ENCODE measurements at regions not wholly inside any gene's neighbourhood (a gene's known extent, or its start where the extent isn't known, plus 50 kb on each side); places are given as distances from the start of the nearest gene placed in this dataset.

GRCh38 chr4:33037464-33037863 lies 2317.3 kb downstream of the PCDH7 start:
- no peak overlapping the region for H3K23ac ChIP-seq (ENCODE audit: low read length in 2 of 2)
- H2BK15ac ChIP-seq (ENCODE audit: low read depth, poor library complexity, severe bottlenecking) = no peak overlapping the region
- no peak overlapping the region for H2AFZ ChIP-seq (ENCODE audit: low read depth, low read length)
- no peak overlapping the region for H2BK5ac ChIP-seq (ENCODE audit: low read depth, low read length, poor library complexity, severe bottlenecking)
- no peak overlapping the region for H2AK5ac ChIP-seq (ENCODE audit: low read length, severe bottlenecking)
- H3K4me2 ChIP-seq (ENCODE audit: low read length, poor library complexity, severe bottlenecking) = no peak overlapping the region
- no peak overlapping the region for H4K91ac ChIP-seq (ENCODE audit: low read length)
- no peaks in the 10 kb centered on the region for H3K79me1 ChIP-seq (replicated peaks; ENCODE audit: low read length, poor library complexity, severe bottlenecking)
- no peak overlapping the region for H3K18ac ChIP-seq (ENCODE audit: low read depth in 1 of 2, low read length in 2 of 2)
- no peaks in the 10 kb centered on the region for H3K9me3 ChIP-seq (ENCODE audit: control insufficient read depth, low read length)
- no peak overlapping the region for H3K27ac ChIP-seq (ENCODE audit: low read length, poor library complexity, severe bottlenecking)
- H3K4me1 ChIP-seq (ENCODE audit: control insufficient read depth, insufficient read depth, low read depth, low read length) = no peaks in the 10 kb centered on the region
- H4K8ac ChIP-seq (ENCODE audit: low read length) = no peak overlapping the region
- WGBS = 80% methylated on average over 3 of the region's 5 CpGs
- no peak overlapping the region for H2BK120ac ChIP-seq (ENCODE audit: low read depth, low read length)
- no peak for DNase-seq
- H3K14ac ChIP-seq (ENCODE audit: low read length in 2 of 2) = no peak overlapping the region
- no peaks in the 10 kb centered on the region for H3K27me3 ChIP-seq (ENCODE audit: control insufficient read depth in 1 of 2, insufficient read depth in 1 of 2, low read length in 2 of 2)
- no peak overlapping the region for H2BK12ac ChIP-seq (ENCODE audit: low read length in 2 of 2)
- H3K4me3 ChIP-seq (ENCODE audit: insufficient read depth in 1 of 2, low read depth in 1 of 2, low read length in 2 of 2) = no peak overlapping the region
- no peak overlapping the region for H3K9ac ChIP-seq (ENCODE audit: low read length)
- no peak overlapping the region for H3K4ac ChIP-seq (ENCODE audit: low read depth in 1 of 2, low read length in 2 of 2)
- H3K36me3 ChIP-seq (ENCODE audit: control insufficient read depth in 1 of 2, insufficient read depth in 2 of 2, low read depth in 1 of 2, low read length in 2 of 2) = no peaks in the 10 kb centered on the region

GRCh38 chr4:33045334-33045733 lies 2325.2 kb downstream of the PCDH7 start:
- Histone ChIP-seq H2BK15ac (ENCODE audit: low read depth, poor library complexity, severe bottlenecking) (no peak overlapping the region), H3K9ac (ENCODE audit: low read length) (no peak overlapping the region), H3K27me3 (ENCODE audit: control insufficient read depth in 1 of 2, insufficient read depth in 1 of 2, low read length in 2 of 2) (no peaks in the 10 kb centered on the region), H3K18ac (ENCODE audit: low read depth in 1 of 2, low read length in 2 of 2) (no peak overlapping the region), H3K23ac (ENCODE audit: low read length in 2 of 2) (no peak overlapping the region), H2BK120ac (ENCODE audit: low read depth, low read length) (no peak overlapping the region), H4K8ac (ENCODE audit: low read length) (no peak overlapping the region), H3K14ac (ENCODE audit: low read length in 2 of 2) (no peak overlapping the region), H3K36me3 (ENCODE audit: control insufficient read depth in 1 of 2, insufficient read depth in 2 of 2, low read depth in 1 of 2, low read length in 2 of 2) (no peaks in the 10 kb centered on the region), H3K4me2 (ENCODE audit: low read length, poor library complexity, severe bottlenecking) (no peak overlapping the region), H3K4me3 (ENCODE audit: insufficient read depth in 1 of 2, low read depth in 1 of 2, low read length in 2 of 2) (no peak overlapping the region), H4K91ac (ENCODE audit: low read length) (no peak overlapping the region), H2AK5ac (ENCODE audit: low read length, severe bottlenecking) (no peak overlapping the region), H2AFZ (ENCODE audit: low read depth, low read length) (no peak overlapping the region), H2BK5ac (ENCODE audit: low read depth, low read length, poor library complexity, severe bottlenecking) (no peak overlapping the region), H3K79me1 (replicated peaks; ENCODE audit: low read length, poor library complexity, severe bottlenecking) (no peaks in the 10 kb centered on the region), H3K4me1 (ENCODE audit: control insufficient read depth, insufficient read depth, low read depth, low read length) (no peaks in the 10 kb centered on the region), H3K9me3 (ENCODE audit: control insufficient read depth, low read length) (no peaks in the 10 kb centered on the region), H3K27ac (ENCODE audit: low read length, poor library complexity, severe bottlenecking) (no peak overlapping the region), H3K4ac (ENCODE audit: low read depth in 1 of 2, low read length in 2 of 2) (no peak overlapping the region), H2BK12ac (ENCODE audit: low read length in 2 of 2) (no peak overlapping the region)
- DNase-seq = no peak
- WGBS = 100% methylated on average over 1 of the region's 1 CpG

- H3K9ac ChIP-seq (ENCODE audit: low read length) = peak overlapping the region; percentile 48
- no peak overlapping the region for H3K14ac ChIP-seq (ENCODE audit: low read length in 2 of 2)
- H4K8ac ChIP-seq (ENCODE audit: low read length) = no peak overlapping the region
- no peak overlapping the region for H2BK5ac ChIP-seq (ENCODE audit: low read depth, low read length, poor library complexity, severe bottlenecking)
- H3K4me1 ChIP-seq (ENCODE audit: control insufficient read depth, insufficient read depth, low read depth, low read length) = no peaks in the 10 kb centered on the region
- H3K9me3 ChIP-seq (ENCODE audit: control insufficient read depth, low read length) = no peaks in the 10 kb centered on the region
- H3K18ac ChIP-seq (ENCODE audit: low read depth in 1 of 2, low read length in 2 of 2) = no peak overlapping the region
- H2AK5ac ChIP-seq (ENCODE audit: low read length, severe bottlenecking) = no peak overlapping the region
- no peak overlapping the region for H2BK15ac ChIP-seq (ENCODE audit: low read depth, poor library complexity, severe bottlenecking)
- H2AFZ ChIP-seq (ENCODE audit: low read depth, low read length) = no peak overlapping the region
- no peaks in the 10 kb centered on the region for H3K36me3 ChIP-seq (ENCODE audit: control insufficient read depth in 1 of 2, insufficient read depth in 2 of 2, low read depth in 1 of 2, low read length in 2 of 2)
- H3K4ac ChIP-seq (ENCODE audit: low read depth in 1 of 2, low read length in 2 of 2) = no peak overlapping the region
- H2BK12ac ChIP-seq (ENCODE audit: low read length in 2 of 2) = no peak overlapping the region
- H3K27ac ChIP-seq (ENCODE audit: low read length, poor library complexity, severe bottlenecking) = no peak overlapping the region
- H4K91ac ChIP-seq (ENCODE audit: low read length) = no peak overlapping the region
- H3K4me2 ChIP-seq (ENCODE audit: low read length, poor library complexity, severe bottlenecking) = no peak overlapping the region
- no peaks in the 10 kb centered on the region for H3K27me3 ChIP-seq (ENCODE audit: control insufficient read depth in 1 of 2, insufficient read depth in 1 of 2, low read length in 2 of 2)
- H2BK120ac ChIP-seq (ENCODE audit: low read depth, low read length) = no peak overlapping the region
- H3K23ac ChIP-seq (ENCODE audit: low read length in 2 of 2) = no peak overlapping the region
- WGBS = 93% methylated on average over 3 of the region's 5 CpGs
- no peak for DNase-seq
- H3K4me3 ChIP-seq (ENCODE audit: insufficient read depth in 1 of 2, low read depth in 1 of 2, low read length in 2 of 2) = peak overlapping the region in 1 of 2 experiments; percentile 59
- H3K79me1 ChIP-seq (replicated peaks; ENCODE audit: low read length, poor library complexity, severe bottlenecking) = no peaks in the 10 kb centered on the region
These were observed 2332.1 kb downstream of the PCDH7 start for GRCh38 chr4:33052241-33052640.

GRCh38 chr4:33054161-33054560 lies 2334.0 kb downstream of the PCDH7 start:
- H2BK120ac ChIP-seq (ENCODE audit: low read depth, low read length) = no peak overlapping the region
- no peak overlapping the region for H3K23ac ChIP-seq (ENCODE audit: low read length in 2 of 2)
- no peak for DNase-seq

More at GRCh38 chr4:33054161-33054560, 2334.0 kb downstream of the PCDH7 start:
- Histone ChIP-seq H2BK12ac (ENCODE audit: low read length in 2 of 2) (no peak overlapping the region), H4K8ac (ENCODE audit: low read length) (no peak overlapping the region), H3K4ac (ENCODE audit: low read depth in 1 of 2, low read length in 2 of 2) (no peak overlapping the region), H3K4me1 (ENCODE audit: control insufficient read depth, insufficient read depth, low read depth, low read length) (no peaks in the 10 kb centered on the region), H3K27ac (ENCODE audit: low read length, poor library complexity, severe bottlenecking) (no peak overlapping the region), H3K9me3 (ENCODE audit: control insufficient read depth, low read length) (no peaks in the 10 kb centered on the region), H3K9ac (ENCODE audit: low read length) (no peak overlapping the region), H2AFZ (ENCODE audit: low read depth, low read length) (no peak overlapping the region), H2BK5ac (ENCODE audit: low read depth, low read length, poor library complexity, severe bottlenecking) (no peak overlapping the region), H3K4me2 (ENCODE audit: low read length, poor library complexity, severe bottlenecking) (no peak overlapping the region), H3K27me3 (ENCODE audit: control insufficient read depth in 1 of 2, insufficient read depth in 1 of 2, low read length in 2 of 2) (no peaks in the 10 kb centered on the region), H3K79me1 (replicated peaks; ENCODE audit: low read length, poor library complexity, severe bottlenecking) (no peaks in the 10 kb centered on the region), H3K36me3 (ENCODE audit: control insufficient read depth in 1 of 2, insufficient read depth in 2 of 2, low read depth in 1 of 2, low read length in 2 of 2) (no peaks in the 10 kb centered on the region), H2BK15ac (ENCODE audit: low read depth, poor library complexity, severe bottlenecking) (no peak overlapping the region), H3K18ac (ENCODE audit: low read depth in 1 of 2, low read length in 2 of 2) (no peak overlapping the region), H3K14ac (ENCODE audit: low read length in 2 of 2) (no peak overlapping the region), H3K4me3 (ENCODE audit: insufficient read depth in 1 of 2, low read depth in 1 of 2, low read length in 2 of 2) (no peak overlapping the region), H4K91ac (ENCODE audit: low read length) (no peak overlapping the region), H2AK5ac (ENCODE audit: low read length, severe bottlenecking) (no peak overlapping the region)
